ENCODE measurements at regions not wholly inside any gene's neighbourhood (a gene's known extent, or its start where the extent isn't known, plus 50 kb on each side); places are given as distances from the start of the nearest gene placed in this dataset.
A peak's percentile ranks its signal among the peaks of the same experiment; 100 is the strongest.

DNA sequence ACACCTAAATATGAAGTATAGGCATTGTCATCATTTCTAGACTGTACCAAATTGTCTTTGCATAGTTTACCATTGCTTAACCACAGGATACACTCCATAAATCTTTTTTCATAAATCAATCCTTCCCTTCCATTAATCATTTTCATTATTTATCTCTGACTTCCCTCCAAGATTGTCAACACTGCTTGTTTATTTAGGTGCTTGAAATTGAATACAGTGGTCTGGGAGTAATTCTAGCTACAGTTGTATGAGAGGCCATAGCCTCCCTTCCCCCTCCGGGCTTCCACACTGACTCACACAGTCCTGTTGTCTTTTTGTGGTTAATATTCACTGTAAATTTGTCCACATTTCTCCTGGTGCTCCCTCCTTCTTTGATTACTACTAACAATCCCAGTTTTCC, 114.2 kb upstream of the ARID2 start:
- TF ChIP-seq, protein P1, sequence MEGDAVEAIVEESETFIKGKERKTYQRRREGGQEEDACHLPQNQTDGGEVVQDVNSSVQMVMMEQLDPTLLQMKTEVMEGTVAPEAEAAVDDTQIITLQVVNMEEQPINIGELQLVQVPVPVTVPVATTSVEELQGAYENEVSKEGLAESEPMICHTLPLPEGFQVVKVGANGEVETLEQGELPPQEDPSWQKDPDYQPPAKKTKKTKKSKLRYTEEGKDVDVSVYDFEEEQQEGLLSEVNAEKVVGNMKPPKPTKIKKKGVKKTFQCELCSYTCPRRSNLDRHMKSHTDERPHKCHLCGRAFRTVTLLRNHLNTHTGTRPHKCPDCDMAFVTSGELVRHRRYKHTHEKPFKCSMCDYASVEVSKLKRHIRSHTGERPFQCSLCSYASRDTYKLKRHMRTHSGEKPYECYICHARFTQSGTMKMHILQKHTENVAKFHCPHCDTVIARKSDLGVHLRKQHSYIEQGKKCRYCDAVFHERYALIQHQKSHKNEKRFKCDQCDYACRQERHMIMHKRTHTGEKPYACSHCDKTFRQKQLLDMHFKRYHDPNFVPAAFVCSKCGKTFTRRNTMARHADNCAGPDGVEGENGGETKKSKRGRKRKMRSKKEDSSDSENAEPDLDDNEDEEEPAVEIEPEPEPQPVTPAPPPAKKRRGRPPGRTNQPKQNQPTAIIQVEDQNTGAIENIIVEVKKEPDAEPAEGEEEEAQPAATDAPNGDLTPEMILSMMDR (IDR thresholded peaks at IDR 0.05; ENCODE audit: extremely low read depth in 1 of 2, insufficient read depth in 1 of 2, low read depth in 1 of 2, low read length in 2 of 2): no peak
- TF ChIP-seq POLR2A (IDR thresholded peaks at IDR 0.05; ENCODE audit: low read depth, low read length): peak; percentile 22
- TF ChIP-seq EZH2 (IDR thresholded peaks at IDR 0.05; ENCODE audit: borderline replicate concordance, low read depth, low read length, severe bottlenecking): no peak
- TF ChIP-seq JUN (IDR thresholded peaks at IDR 0.05; ENCODE audit: borderline replicate concordance, insufficient read depth, insufficient read length, low read depth): peak; percentile 44
- TF ChIP-seq POLR2AphosphoS5 (IDR thresholded peaks at IDR 0.05; ENCODE audit: insufficient read depth, low read depth, low read length): peak; percentile 51

Data from endothelial cell of umbilical vein (primary cell).